SK-N-SH (cell line): ENCODE measurements at regions not wholly inside any gene's neighbourhood (a gene's known extent, or its start where the extent isn't known, plus 50 kb on each side); places are given as distances from the start of the nearest gene placed in this dataset.

Source experiments
- CTCF ChIA-PET: fragments of 300-600, 350-600 bp; formaldehyde crosslinking; extraction: SDS; loops from one replicate; lab custom pipeline; 2021; lab: Yijun Ruan, JAX
- POLR2A ChIA-PET: fragments of 350-600 bp; sonication (Branson Sonifier 250); formaldehyde crosslinking; extraction: SDS; loops from one replicate; lab custom pipeline; 2020; ENCODE audit warnings: antibody characterized with exemption, inconsistent platforms; lab: Yijun Ruan, JAX
- DNase-seq: peaks from one replicate; pipeline ENCODE4 v3.0.0; 2012
- H2AFZ ChIP-seq: fragments of 200-600 bp; sonication (generic); 2 replicates; pipeline ENCODE4 v1.8.1; 2016; ENCODE audit warnings: antibody characterized with exemption, mild to moderate bottlenecking, low read depth
- H3F3A ChIP-seq: fragments of 200-600 bp; sonication (generic); replicated peaks from 2 replicates; pipeline ENCODE3; 2016; ENCODE audit warnings: antibody characterized with exemption, mild to moderate bottlenecking; ENCODE audit not compliant: insufficient read depth
- H3K27ac ChIP-seq, 2 experiments: fragments of 200-500 bp in 1 of 2; fragments of 200-600 bp in 1 of 2; sonication (Bioruptor generic) in 1 of 2; sonication (generic), shearing (Covaris generic) in 1 of 2; 2 replicates each; pipeline versions ENCODE4 v1.5.1 to v1.6.1; 2014 to 2016; ENCODE audit warnings: low read depth in 2 of 2, inconsistent platforms in 1 of 2, low read length in 1 of 2, mild to moderate bottlenecking in 1 of 2, mixed read lengths in 1 of 2
- H3K27me3 ChIP-seq: fragments of 200-600 bp; sonication (generic), shearing (Covaris generic); 2 replicates; pipeline ENCODE4 v1.6.1; 2016; ENCODE audit warnings: mixed run types; ENCODE audit not compliant: insufficient read depth
- H3K36me3 ChIP-seq, 2 experiments: fragments of 200-500 bp in 1 of 2; fragments of 200-600 bp in 1 of 2; sonication (Bioruptor generic) in 1 of 2; sonication (generic) in 1 of 2; replicated peaks in 1 of 2; 2 replicates each; pipeline versions ENCODE3 to v1.5.1; 2014 to 2016; ENCODE audit warnings: low read length in 1 of 2, mild to moderate bottlenecking in 1 of 2; ENCODE audit not compliant: insufficient read depth in 2 of 2, control insufficient read depth in 1 of 2
- H3K4me1 ChIP-seq, 2 experiments: fragments of 200-500 bp in 1 of 2; fragments of 200-600 bp in 1 of 2; sonication (Bioruptor generic) in 1 of 2; sonication (generic), shearing (Covaris generic) in 1 of 2; 2 replicates each; pipeline versions ENCODE4 v1.5.1 to v1.6.1; 2014 to 2016; ENCODE audit warnings: low read depth in 1 of 2, low read length in 1 of 2, mixed run types in 1 of 2; ENCODE audit not compliant: insufficient read depth in 2 of 2, control insufficient read depth in 1 of 2
- H3K4me2 ChIP-seq: fragments of 200-600 bp; sonication (generic), shearing (Covaris generic); 2 replicates; pipeline ENCODE4 v1.6.1; 2017; ENCODE audit warnings: mixed run types
- H3K4me3 ChIP-seq, 2 experiments: fragments of 200-500 bp in 1 of 2; fragments of 200-600 bp in 1 of 2; sonication (Bioruptor generic) in 1 of 2; sonication (generic), shearing (Covaris generic) in 1 of 2; 2 replicates each; pipeline versions ENCODE4 v1.5.1 to v1.8.1; 2014 to 2016; ENCODE audit warnings: low read depth in 2 of 2, inconsistent platforms in 1 of 2, low read length in 1 of 2, mild to moderate bottlenecking in 1 of 2, mixed read lengths in 1 of 2, moderate library complexity in 1 of 2
- H3K79me2 ChIP-seq: fragments of 200-600 bp; sonication (generic); 2 replicates; pipeline ENCODE4 v1.8.1; 2017; ENCODE audit warnings: mild to moderate bottlenecking; ENCODE audit not compliant: insufficient read depth
- H3K9ac ChIP-seq: fragments of 200-600 bp; sonication (generic); 2 replicates; pipeline ENCODE4 v1.6.1; 2017; ENCODE audit warnings: mixed run types
- H3K9me2 ChIP-seq: fragments of 200-600 bp; sonication (generic); 2 replicates; pipeline ENCODE4 v1.6.1; 2017; ENCODE audit warnings: mixed run types
- H3K9me3 ChIP-seq: fragments of 200-600 bp; sonication (generic); 2 replicates; pipeline ENCODE4 v1.6.1; 2017; ENCODE audit warnings: mixed run types, mild to moderate bottlenecking, moderate library complexity
- H4K20me1 ChIP-seq: fragments of 200-600 bp; sonication (generic); 2 replicates; pipeline ENCODE4 v1.6.1; 2017; ENCODE audit warnings: mild to moderate bottlenecking, mixed run types; ENCODE audit not compliant: insufficient read depth
- CTCF ChIP-seq: fragments of 200-600 bp; sonication (generic); IDR thresholded peaks from 2 replicates; pipeline ENCODE4 v1.6.1; 2017; ENCODE audit warnings: antibody characterized with exemption, mild to moderate bottlenecking, moderate library complexity
- ELF1 ChIP-seq: IDR thresholded peaks from 2 replicates; pipeline ENCODE4 v1.4.0; 2012
- EZH2phosphoT487 ChIP-seq: fragments of 200-600 bp; sonication (generic); IDR thresholded peaks from 2 replicates; pipeline ENCODE4 v1.6.1; 2017; ENCODE audit warnings: low read depth, mixed run types, mild to moderate bottlenecking, antibody characterized with exemption, moderate library complexity, borderline replicate concordance
- FOXJ3 ChIP-seq: sonication (generic); formaldehyde crosslinking; IDR thresholded peaks from 2 replicates; pipeline ENCODE4 v1.5.1; 2020; ENCODE audit warnings: mild to moderate bottlenecking, missing genetic modification reagents
- IRF3 ChIP-seq: fragments of 150-350 bp; IDR thresholded peaks from 2 replicates; pipeline ENCODE4 v1.6.1; 2016; ENCODE audit warnings: mild to moderate bottlenecking, low read depth, low read length
- JUND ChIP-seq: IDR thresholded peaks from 2 replicates; pipeline ENCODE4 v1.4.0; 2012
- MEF2A ChIP-seq: IDR thresholded peaks from 2 replicates; pipeline ENCODE4 v1.4.0; 2012; ENCODE audit warnings: low read depth, borderline replicate concordance
- MXI1 ChIP-seq: IDR thresholded peaks from 2 replicates; pipeline ENCODE4 v1.6.1; 2012; ENCODE audit warnings: mild to moderate bottlenecking, low read depth, low read length, improper control_type of control experiment
- NFIC ChIP-seq: IDR thresholded peaks from 2 replicates; pipeline ENCODE4 v1.4.0; 2012; ENCODE audit warnings: borderline replicate concordance
- PBX3 ChIP-seq: IDR thresholded peaks from 2 replicates; pipeline ENCODE4; 2012
- POLR2AphosphoS5 ChIP-seq: IDR thresholded peaks from 2 replicates; pipeline ENCODE4 v1.6.1; 2012; ENCODE audit warnings: low read depth, low read length
- RCOR1 ChIP-seq: fragments of 150-350 bp; IDR thresholded peaks from 2 replicates; pipeline ENCODE4 v1.6.1; 2017; ENCODE audit warnings: antibody characterized with exemption, low read length
- RFX5 ChIP-seq: IDR thresholded peaks from 2 replicates; pipeline ENCODE4 v1.6.1; 2012; ENCODE audit warnings: mild to moderate bottlenecking, improper control_type of control experiment, low read length
- SIN3A ChIP-seq: IDR thresholded peaks from 2 replicates; pipeline ENCODE4 v1.6.1; 2012; ENCODE audit warnings: low read depth, mild to moderate bottlenecking, low read length, moderate library complexity, borderline replicate concordance
- SMC3 ChIP-seq: IDR thresholded peaks from 2 replicates; pipeline ENCODE4 v1.6.1; 2012; ENCODE audit warnings: low read depth, low read length, improper control_type of control experiment
- TAF1 ChIP-seq: IDR thresholded peaks from 2 replicates; pipeline ENCODE4 v1.6.1; 2012; ENCODE audit warnings: low read depth, mild to moderate bottlenecking, low read length, moderate library complexity, borderline replicate concordance
- TCF12 ChIP-seq: IDR thresholded peaks from 2 replicates; pipeline ENCODE4 v1.4.0; 2012
- TEAD4 ChIP-seq: IDR thresholded peaks from 2 replicates; pipeline ENCODE4 v1.4.0; 2012; ENCODE audit warnings: mild to moderate bottlenecking, borderline replicate concordance; ENCODE audit not compliant: insufficient read depth
- ZBTB33 ChIP-seq: IDR thresholded peaks from 2 replicates; pipeline ENCODE4 v1.4.0; 2012; ENCODE audit warnings: low read depth, borderline replicate concordance
- WGBS: methylation state at CpG from one replicate; pipeline ENCODE4 v1.1.6; 2017; ENCODE audit warnings: low lambda C conversion rate; 5-methylcytosine and 5-hydroxymethylcytosine counted together

- TF ChIP-seq TCF12: no peak
- TF ChIP-seq FOXJ3 (CRISPR knock-in tag): no peak
- no peak for TF ChIP-seq ZBTB33
- no peak for TF ChIP-seq POLR2AphosphoS5
These were observed 588.5 kb upstream of the ZEB2 start (continued) for GRCh38 chr2:145108361-145108778.

GRCh38 chr2:145106293-145106692 lies 586.4 kb upstream of the ZEB2 start:
- Histone ChIP-seq H3K9me3 (no peaks in the 10 kb centered on the region), H3K4me3 (no peak overlapping the region), H3K79me2 (no peaks in the 10 kb centered on the region), H4K20me1 (no peaks in the 10 kb centered on the region), H2AFZ (no peak overlapping the region), H3F3A (no peaks in the 10 kb centered on the region), H3K4me1 (peaks cover 0 to 2% of the 10 kb centered on the region in 2 experiments; a peak in 1 of 4 replicates), H3K4me2 (no peak overlapping the region), H3K27ac (no peak overlapping the region), H3K9ac (no peak overlapping the region)
- WGBS: 95% methylated on average over 5 of the region's 5 CpGs
- DNase-seq: no peak
- POLR2A ChIA-PET: no interaction called here
- TF ChIP-seq NFIC (no peak), TEAD4 (no peak), CTCF (no peak), SMC3 (no peak), EZH2phosphoT487 (no peak), PBX3 (no peak), TAF1 (no peak)
- TF ChIP-seq, all 33 proteins: peak for 0
- no peaks in the 10 kb centered on the region for H3K36me3 ChIP-seq
- CTCF ChIA-PET: no interaction called here
- no peaks in the 10 kb centered on the region for H3K9me2 ChIP-seq
- H3K27me3 ChIP-seq: no peaks in the 10 kb centered on the region

GRCh38 chr2:145102706-145103105 lies 582.8 kb upstream of the ZEB2 start:
- Histone ChIP-seq H3K4me1 (no peaks in the 10 kb centered on the region), H3K4me2 (no peak overlapping the region), H3K27me3 (no peaks in the 10 kb centered on the region), H3F3A (no peaks in the 10 kb centered on the region), H4K20me1 (no peaks in the 10 kb centered on the region), H3K9me3 (no peaks in the 10 kb centered on the region), H3K9me2 (no peaks in the 10 kb centered on the region), H3K4me3 (no peak overlapping the region), H3K9ac (no peak overlapping the region), H3K27ac (no peak overlapping the region), H3K79me2 (no peaks in the 10 kb centered on the region), H3K36me3 (no peaks in the 10 kb centered on the region), H2AFZ (no peak overlapping the region)
- DNase-seq: no peak
- ChIA-PET CTCF (interaction anchor here (1.0 kb wide), 1 partner anchor 22 kb away, joined by 3 read pairs; no protein-coding TSS in a partner anchor), POLR2A (no interaction called here)
- 100% methylated on average over 2 of the region's 2 CpGs for WGBS
- TF ChIP-seq MXI1: no peak
- no peak for TF ChIP-seq SIN3A
- no peak for TF ChIP-seq TCF12
- TF ChIP-seq EZH2phosphoT487: no peak
- TF ChIP-seq MEF2A: no peak
- no peak for TF ChIP-seq SMC3
- no peak for TF ChIP-seq IRF3
- TF ChIP-seq FOXJ3 (CRISPR knock-in tag): no peak
- no peak for TF ChIP-seq JUND
- no peak for TF ChIP-seq PBX3
- no peak for TF ChIP-seq TAF1
- TF ChIP-seq RCOR1: no peak
- no peak for TF ChIP-seq POLR2AphosphoS5
- TF ChIP-seq ELF1: no peak
- no peak for TF ChIP-seq RFX5
